Fibroblast of lung (primary cell): ENCODE measurements at regions not wholly inside any gene's neighbourhood (a gene's known extent, or its start where the extent isn't known, plus 50 kb on each side); places are given as distances from the start of the nearest gene placed in this dataset.

Experiments
- CTCF ChIP-seq, 2 donors: IDR thresholded peaks in 1 of 2; conservative IDR thresholded peaks in 1 of 2; 1 replicate in 1 of 2; 2 replicates in 1 of 2; pipeline ENCODE4 v1.5.1; 2011 to 2012; ENCODE audit warnings: low read length in 2 of 2, control low read depth in 1 of 2, inconsistent platforms in 1 of 2, low read depth in 1 of 2, mild to moderate bottlenecking in 1 of 2
- EZH2 ChIP-seq: IDR thresholded peaks from 2 replicates; pipeline ENCODE4 v1.5.1; 2012; ENCODE audit warnings: low read length, control low read depth, mild to moderate bottlenecking; ENCODE audit errors: missing control alignments

GRCh38 chr5:96588539-96588938 is 73.6 kb upstream of the CAST start:
- TF ChIP-seq CTCF (conservative IDR thresholded peaks at IDR 0.05 in 1 of 2, IDR thresholded peaks at IDR 0.05 in 1 of 2; ENCODE audit: low read depth in 1 of 2, low read length in 2 of 2) (no peak), EZH2 (no peak)
